HG03354 (cell line): ENCODE measurements at regions not wholly inside any gene's neighbourhood (a gene's known extent, or its start where the extent isn't known, plus 50 kb on each side); places are given as distances from the start of the nearest gene placed in this dataset.

Source experiments
- ATAC-seq: cut with Tn5 transposase; IDR thresholded peaks from one replicate; pipeline ENCODE4 v1.9.1; 2021; ENCODE audit warnings: mild to moderate bottlenecking; ENCODE audit not compliant: unreplicated experiment, poor library complexity, severe bottlenecking

GRCh38 chr14:98868866-98869265 is 403.1 kb downstream of the BCL11B start:
- no peak for ATAC-seq

- ATAC-seq, result no peak
Measured at GRCh38 chr14:98871796-98872195, 400.2 kb downstream of the BCL11B start.

- ATAC-seq, result no peak
Measured at GRCh38 chr14:98877065-98877464, 394.9 kb downstream of the BCL11B start.

GRCh38 chr14:98878282-98878681 is 393.7 kb downstream of the BCL11B start:
- no peak for ATAC-seq

GRCh38 chr14:98886982-98887381 is 385.0 kb downstream of the BCL11B start:
- no peak for ATAC-seq

GRCh38 chr14:98888281-98888680 is 383.7 kb downstream of the BCL11B start:
- ATAC-seq, result no peak

GRCh38 chr14:98888927-98889835 is 382.8 kb downstream of the BCL11B start:
- ATAC-seq, result no peak

- ATAC-seq, result no peak
Measured at GRCh38 chr14:98889836-98890185, 382.2 kb downstream of the BCL11B start.

GRCh38 chr14:98890556-98891340 is 381.2 kb downstream of the BCL11B start:
- no peak for ATAC-seq

GRCh38 chr14:98893675-98894074 is 378.3 kb downstream of the BCL11B start:
- no peak for ATAC-seq

GRCh38 chr14:98894600-98894999 is 377.4 kb downstream of the BCL11B start:
- no peak for ATAC-seq

- ATAC-seq, result no peak
Measured at GRCh38 chr14:98896449-98896848, 375.5 kb downstream of the BCL11B start.

- ATAC-seq, result no peak
Measured at GRCh38 chr14:98897605-98898309, 374.2 kb downstream of the BCL11B start.

GRCh38 chr14:98899441-98899840 is 372.6 kb downstream of the BCL11B start:
- no peak for ATAC-seq

GRCh38 chr14:98900236-98900635 is 371.8 kb downstream of the BCL11B start:
- no peak for ATAC-seq

- ATAC-seq, result no peak
Measured at GRCh38 chr14:98900798-98901197, 371.2 kb downstream of the BCL11B start.

- no peak for ATAC-seq
Measured at GRCh38 chr14:98901511-98902205, 370.3 kb downstream of the BCL11B start.

GRCh38 chr14:98903371-98903770 is 368.6 kb downstream of the BCL11B start:
- ATAC-seq, result no peak

- no peak for ATAC-seq
Measured at GRCh38 chr14:98904677-98905076, 367.3 kb downstream of the BCL11B start.
